Heart left ventricle (tissue), 16 donors: ENCODE measurements at regions not wholly inside any gene's neighbourhood (a gene's known extent, or its start where the extent isn't known, plus 50 kb on each side); places are given as distances from the start of the nearest gene placed in this dataset.

ENCODE experiments used
- ATAC-seq, 4 donors: fragments of 200-7000 bp; cut with Tn5 transposase; one replicate each; pipeline ENCODE4 v1.9.1; 2020 to 2022; ENCODE audit warnings: moderate library complexity in 4 of 4, mild to moderate bottlenecking in 3 of 4, moderate number of reproducible peaks in 1 of 4
- DNase-seq, 5 donors: peaks; one replicate each; pipeline ENCODE4 v3.0.0-alpha.2; 2020
- H3K27ac ChIP-seq, 12 donors: fragments of 200-600 bp; sonication (generic) in 4 of 12; one replicate each; pipeline versions ENCODE4 v1.5.0 to v1.8.0; 2016 to 2022; ENCODE audit warnings: mild to moderate bottlenecking in 2 of 12
- H3K27me3 ChIP-seq, 9 donors: fragments of 200-600 bp; sonication (generic) in 2 of 9; one replicate each; pipeline versions ENCODE4 v1.5.1 to v1.8.0; 2016 to 2022; ENCODE audit warnings: mild to moderate bottlenecking in 3 of 9
- H3K36me3 ChIP-seq, 9 donors: fragments of 200-600 bp; sonication (generic) in 2 of 9; one replicate each; pipeline versions ENCODE4 v1.5.0 to v1.8.0; 2018 to 2022; ENCODE audit warnings: mild to moderate bottlenecking in 2 of 9
- H3K4me1 ChIP-seq, 12 donors: fragments of 200-600 bp; sonication (generic) in 4 of 12; one replicate each; pipeline versions ENCODE4 v1.5.0 to v1.8.0; 2016 to 2022; ENCODE audit warnings: mild to moderate bottlenecking in 3 of 12
- H3K4me3 ChIP-seq, 12 donors: fragments of 200-600 bp; sonication (generic) in 4 of 12; one replicate each; pipeline versions ENCODE4 v1.5.0 to v1.8.0; 2017 to 2022; ENCODE audit warnings: mild to moderate bottlenecking in 9 of 12, moderate library complexity in 4 of 12
- H3K9me3 ChIP-seq, 12 donors: fragments of 200-600 bp; sonication (generic) in 4 of 12; one replicate each; pipeline versions ENCODE4 v1.5.0 to v1.8.0; 2016 to 2022; ENCODE audit warnings: mild to moderate bottlenecking in 1 of 12
- CTCF ChIP-seq, 12 donors: fragments of 200-600 bp; sonication (generic) in 4 of 12; IDR thresholded peaks; one replicate each; pipeline versions ENCODE4 v1.5.0 to v1.8.0; 2018 to 2022; ENCODE audit warnings: antibody characterized with exemption in 12 of 12, mild to moderate bottlenecking in 5 of 12
- POLR2A ChIP-seq, 2 donors: fragments of 450-650 bp; IDR thresholded peaks; one replicate each; pipeline ENCODE4 v1.6.1; 2017; ENCODE audit warnings: antibody characterized with exemption in 2 of 2, mild to moderate bottlenecking in 2 of 2, moderate library complexity in 2 of 2
- WGBS, 4 donors: extraction: QIAGEN DNeasy Blood & Tissue Kit in 2 of 4; methylation state at CpG; one replicate each; pipeline versions ENCODE4 v1.1.5 to v1.1.7; 2013 to 2018; 5-methylcytosine and 5-hydroxymethylcytosine counted together
- intact Hi-C, 10 donors: fragments of 100-400 bp; cut with DNase I; formaldehyde crosslinking; loops; one replicate each; pipeline versions ENCODE4 v1.11.1 to v1.14.2; 2022
- donor health status: ischemic (EF 13 %, LVEDD 7.1; RV severe dilation, severe dysfunction).
- donor health status: healthy with polysubstance abuse.
- donor health status: DM: no; HTN: yes; CAD: no.
- donor health status: DM: no; HTN: no; CAD: no.
- donor health status: ischemic (EF 25% LVEDD 6.9; RV normal size, moderate dysfunction).
- donor health status: ischemic (EF 25% LVEDD 5.7; RV mildly dilated, moderate dysfunction).
- donor health status: healthy.
- donor health status: DM: yes; HTN: yes; CAD: no.
- donor health status: ischemic (EF 35%, LVEDD 5.7; RV mildly dilated, moderate dysfunction).
- donor health status: nonischemic (EF 11% LVEDD 7.7; RV severe dilation, severe dysfunction).
- donor health status: DM: yes; HTN: yes; CAD: no.
- donor health status: PGD.
- donor health status: ischemic (EF 29% LVEDD 5.4; RV normal size, mild dysfunction).
- donor health status: nonischemic (EF 23%, LVEDD 6.1; RV moderate dilation, normal function).

GRCh38 chr3:55226696-55227095, 260.4 kb downstream of the WNT5A start:
- DNase-seq (no peak), ATAC-seq (no peak)
- Histone ChIP-seq H3K4me3 (no peak overlapping the region), H3K36me3 (no peaks in the 10 kb centered on the region), H3K27ac (no peak overlapping the region), H3K9me3 (no peaks in the 10 kb centered on the region), H3K4me1 (no peaks in the 10 kb centered on the region), H3K27me3 (no peaks in the 10 kb centered on the region)
- WGBS, 4 donors = 85 to 88% (median 87%) methylated on average over 5 of the region's 5 CpGs
- intact Hi-C loops = no loop called here
- TF ChIP-seq POLR2A (IDR thresholded peaks at IDR 0.05) = no peak
- TF ChIP-seq CTCF (IDR thresholded peaks at IDR 0.05) = no peak

GRCh38 chr3:55218577-55218976, 268.5 kb downstream of the WNT5A start:
- no peak for TF ChIP-seq CTCF (IDR thresholded peaks at IDR 0.05)
- no peak for TF ChIP-seq POLR2A (IDR thresholded peaks at IDR 0.05)
- H3K27me3 ChIP-seq = no peaks in the 10 kb centered on the region
- WGBS, 4 donors = 0 to 54% (median 24%) methylated on average over 1 of the region's 1 CpG

GRCh38 chr3:55207744-55208143, 279.4 kb downstream of the WNT5A start:
- TF ChIP-seq CTCF (IDR thresholded peaks at IDR 0.05) (no peak), POLR2A (IDR thresholded peaks at IDR 0.05) (no peak)
- Histone ChIP-seq H3K4me1 (no peaks in the 10 kb centered on the region), H3K4me3 (no peak overlapping the region), H3K36me3 (no peaks in the 10 kb centered on the region), H3K27ac (no peak overlapping the region), H3K9me3 (no peaks in the 10 kb centered on the region), H3K27me3 (peaks cover 0 to 4% (median 0%) of the 10 kb centered on the region in 9 donors)
- ATAC-seq (no peak), DNase-seq (no peak)
- intact Hi-C loops = no loop called here

More at GRCh38 chr3:55218577-55218976, 268.5 kb downstream of the WNT5A start:
- Histone ChIP-seq H3K4me1 (no peaks in the 10 kb centered on the region), H3K36me3 (no peaks in the 10 kb centered on the region), H3K27ac (no peak overlapping the region), H3K9me3 (peaks cover 0 to 38% (median 5%) of the 10 kb centered on the region in 12 donors), H3K4me3 (no peak overlapping the region)
- no peak for DNase-seq
- intact Hi-C loops = no loop called here
- no peak for ATAC-seq

- no peak for DNase-seq
- 67 to 77% (median 71%) methylated on average over 1 of the region's 1 CpG for WGBS, 4 donors
- intact Hi-C loops = no loop called here
- no peak for TF ChIP-seq POLR2A (IDR thresholded peaks at IDR 0.05)
- TF ChIP-seq CTCF (IDR thresholded peaks at IDR 0.05) = no peak
- ATAC-seq = no peak
- H3K36me3 ChIP-seq = no peaks in the 10 kb centered on the region
- H3K27me3 ChIP-seq = peaks cover 0 to 4% (median 0%) of the 10 kb centered on the region in 9 donors
- H3K4me3 ChIP-seq = no peak overlapping the region
- H3K9me3 ChIP-seq = no peaks in the 10 kb centered on the region
- no peaks in the 10 kb centered on the region for H3K4me1 ChIP-seq
- no peak overlapping the region for H3K27ac ChIP-seq
Observed at GRCh38 chr3:55205990-55206389, 278.1 kb upstream of the LRTM1 start.
